ENCODE measurements at regions not wholly inside any gene's neighbourhood (a gene's known extent, or its start where the extent isn't known, plus 50 kb on each side); places are given as distances from the start of the nearest gene placed in this dataset.

DNA sequence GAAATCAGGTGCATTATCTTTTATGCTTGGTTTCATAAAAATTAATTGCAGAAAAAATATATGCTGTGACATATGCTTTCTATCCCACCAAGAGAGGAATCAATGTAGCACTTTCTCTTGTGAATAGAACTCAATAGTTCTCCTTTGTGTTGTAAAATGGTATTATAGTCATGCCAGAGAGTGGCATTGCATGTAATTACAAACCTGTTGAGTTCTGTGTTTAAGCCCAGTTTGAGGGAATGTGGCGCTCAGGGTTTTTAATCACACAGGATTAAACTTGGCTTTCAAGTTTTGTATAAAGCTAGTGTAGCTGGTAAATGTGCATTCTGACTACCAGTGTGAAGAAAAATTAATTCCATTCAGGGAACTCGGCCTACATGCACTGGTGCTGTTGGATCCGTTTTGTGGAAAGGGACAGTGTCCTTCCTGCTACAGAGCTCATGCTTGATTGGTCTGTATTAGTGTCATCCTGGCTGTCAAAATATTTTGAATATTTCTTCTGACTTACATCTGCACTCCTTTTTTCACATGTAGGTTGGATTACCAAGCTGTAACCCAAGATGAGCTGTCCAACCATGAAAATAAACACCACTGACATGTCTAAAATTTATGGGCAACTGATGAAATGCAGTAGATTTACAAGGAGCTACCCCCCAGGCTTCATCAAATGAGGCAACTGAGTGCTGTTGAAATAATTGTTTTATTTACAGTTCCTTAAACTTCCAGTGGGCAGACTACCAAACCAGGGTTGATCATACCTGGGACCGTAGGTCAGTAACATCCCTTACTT lies 80.3 kb downstream of the SLC4A3 start:
- peak; percentile 47 for DNase-seq (ENCODE audit: low read depth)
- Mint-ChIP-seq H3K4me1 (ENCODE audit: low read depth, unreplicated experiment) (no peaks in the 10 kb centered on the region), H3K9me3 (ENCODE audit: unreplicated experiment) (peaks cover 4% of the 10 kb centered on the region), H3K27ac (ENCODE audit: unreplicated experiment) (no peak overlapping the region), H3K27me3 (ENCODE audit: low read depth, unreplicated experiment) (peaks cover 6% of the 10 kb centered on the region), H3K36me3 (ENCODE audit: low read depth, unreplicated experiment) (no peaks in the 10 kb centered on the region), H3K4me3 (ENCODE audit: unreplicated experiment) (no peak overlapping the region)
- FAIRE-seq, result peak; percentile 34
- no peak overlapping the region for H3K27ac ChIP-seq (ENCODE audit: low read depth, low read length)
- H3K9me3 ChIP-seq (ENCODE audit: insufficient read depth, low read depth, low read length), result no peaks in the 10 kb centered on the region
- TF ChIP-seq, protein P1, sequence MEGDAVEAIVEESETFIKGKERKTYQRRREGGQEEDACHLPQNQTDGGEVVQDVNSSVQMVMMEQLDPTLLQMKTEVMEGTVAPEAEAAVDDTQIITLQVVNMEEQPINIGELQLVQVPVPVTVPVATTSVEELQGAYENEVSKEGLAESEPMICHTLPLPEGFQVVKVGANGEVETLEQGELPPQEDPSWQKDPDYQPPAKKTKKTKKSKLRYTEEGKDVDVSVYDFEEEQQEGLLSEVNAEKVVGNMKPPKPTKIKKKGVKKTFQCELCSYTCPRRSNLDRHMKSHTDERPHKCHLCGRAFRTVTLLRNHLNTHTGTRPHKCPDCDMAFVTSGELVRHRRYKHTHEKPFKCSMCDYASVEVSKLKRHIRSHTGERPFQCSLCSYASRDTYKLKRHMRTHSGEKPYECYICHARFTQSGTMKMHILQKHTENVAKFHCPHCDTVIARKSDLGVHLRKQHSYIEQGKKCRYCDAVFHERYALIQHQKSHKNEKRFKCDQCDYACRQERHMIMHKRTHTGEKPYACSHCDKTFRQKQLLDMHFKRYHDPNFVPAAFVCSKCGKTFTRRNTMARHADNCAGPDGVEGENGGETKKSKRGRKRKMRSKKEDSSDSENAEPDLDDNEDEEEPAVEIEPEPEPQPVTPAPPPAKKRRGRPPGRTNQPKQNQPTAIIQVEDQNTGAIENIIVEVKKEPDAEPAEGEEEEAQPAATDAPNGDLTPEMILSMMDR (IDR thresholded peaks at IDR 0.05; ENCODE audit: insufficient read depth, low read depth, low read length), result no peak
- no peak for TF ChIP-seq EZH2 (IDR thresholded peaks at IDR 0.05; ENCODE audit: insufficient read depth, low read length)
- no peaks in the 10 kb centered on the region for H3K36me3 ChIP-seq (ENCODE audit: insufficient read depth, low read length)
- no peaks in the 10 kb centered on the region for H3K79me2 ChIP-seq (ENCODE audit: insufficient read depth, low read length)
- H2AFZ ChIP-seq (ENCODE audit: low read depth, low read length), result no peak overlapping the region
- H3K9ac ChIP-seq (ENCODE audit: low read length), result no peak overlapping the region
- H4K20me1 ChIP-seq (ENCODE audit: insufficient read depth, low read length), result no peaks in the 10 kb centered on the region
- H3K4me3 ChIP-seq (ENCODE audit: insufficient read depth, low read depth, low read length), result no peak overlapping the region
- no peaks in the 10 kb centered on the region for H3K27me3 ChIP-seq (ENCODE audit: insufficient read depth, low read length)
- H3K4me1 ChIP-seq (ENCODE audit: insufficient read depth, low read length), result peaks cover 9% of the 10 kb centered on the region
- H3K4me2 ChIP-seq (ENCODE audit: low read length), result no peak overlapping the region

DNA sequence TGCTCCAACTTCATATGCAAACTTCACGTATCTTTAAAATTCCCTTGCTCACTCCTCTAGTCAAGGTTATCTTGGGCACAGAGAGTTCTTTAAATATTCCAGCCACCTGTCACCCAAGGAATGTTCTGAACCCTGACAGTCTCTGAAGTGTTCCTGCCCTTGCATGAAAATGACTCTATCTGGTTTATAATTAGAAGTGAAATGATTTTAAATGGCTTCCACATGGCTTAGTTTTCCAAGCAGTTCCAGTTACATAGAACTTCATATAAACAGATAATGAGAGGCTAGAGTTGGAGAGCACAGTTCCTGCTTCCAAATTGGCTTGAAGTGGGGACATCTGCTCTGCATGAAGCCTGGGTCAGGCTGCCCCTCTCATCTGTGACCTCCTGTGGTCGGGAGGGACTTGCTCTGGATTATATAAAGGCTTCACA lies 81.9 kb downstream of the SLC4A3 start:
- H3K36me3 Mint-ChIP-seq (ENCODE audit: low read depth, unreplicated experiment), result no peaks in the 10 kb centered on the region
- H3K27me3 Mint-ChIP-seq (ENCODE audit: low read depth, unreplicated experiment), result peaks cover under 1% of the 10 kb centered on the region
- Histone ChIP-seq H3K79me2 (ENCODE audit: insufficient read depth, low read length) (no peaks in the 10 kb centered on the region), H3K4me3 (ENCODE audit: insufficient read depth, low read depth, low read length) (no peak overlapping the region), H3K36me3 (ENCODE audit: insufficient read depth, low read length) (no peaks in the 10 kb centered on the region), H3K4me2 (ENCODE audit: low read length) (no peak overlapping the region), H3K4me1 (ENCODE audit: insufficient read depth, low read length) (peaks cover 9% of the 10 kb centered on the region), H3K27me3 (ENCODE audit: insufficient read depth, low read length) (no peaks in the 10 kb centered on the region), H3K27ac (ENCODE audit: low read depth, low read length) (no peak overlapping the region), H3K9ac (ENCODE audit: low read length) (no peak overlapping the region), H3K9me3 (ENCODE audit: insufficient read depth, low read depth, low read length) (no peaks in the 10 kb centered on the region), H4K20me1 (ENCODE audit: insufficient read depth, low read length) (no peaks in the 10 kb centered on the region), H2AFZ (ENCODE audit: low read depth, low read length) (no peak overlapping the region)
- no peaks in the 10 kb centered on the region for H3K4me1 Mint-ChIP-seq (ENCODE audit: low read depth, unreplicated experiment)
- no peak overlapping the region for H3K27ac Mint-ChIP-seq (ENCODE audit: unreplicated experiment)
- TF ChIP-seq EZH2 (IDR thresholded peaks at IDR 0.05; ENCODE audit: insufficient read depth, low read length), result no peak
- TF ChIP-seq, protein P1 (IDR thresholded peaks at IDR 0.05; ENCODE audit: insufficient read depth, low read depth, low read length), result no peak
- FAIRE-seq (no peak), DNase-seq (ENCODE audit: low read depth) (no peak)
- peaks cover 9% of the 10 kb centered on the region for H3K9me3 Mint-ChIP-seq (ENCODE audit: unreplicated experiment)
- no peak overlapping the region for H3K4me3 Mint-ChIP-seq (ENCODE audit: unreplicated experiment)

DNA sequence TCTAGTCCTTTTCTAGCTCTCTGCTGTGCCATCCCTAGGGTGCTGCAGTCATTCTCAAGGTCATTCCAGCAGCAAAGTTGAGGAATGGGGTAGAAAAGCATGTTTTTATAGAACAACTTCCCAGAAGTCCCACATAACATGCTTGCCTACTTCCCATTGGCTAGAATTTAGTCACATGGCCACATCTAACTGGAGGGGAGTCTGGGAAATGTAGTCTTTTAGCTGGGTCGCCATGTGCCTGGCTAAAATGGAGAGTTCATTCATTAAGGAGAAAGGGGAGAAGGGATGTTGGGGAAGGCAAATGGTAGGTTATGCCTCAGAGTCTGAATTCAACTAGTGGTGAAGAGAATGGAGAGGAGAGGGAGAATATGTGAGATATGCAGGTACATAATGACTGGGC lies 85.7 kb downstream of the SLC4A3 start:
- TF ChIP-seq, protein P1 (IDR thresholded peaks at IDR 0.05; ENCODE audit: insufficient read depth, low read depth, low read length), result no peak
- no peak for TF ChIP-seq EZH2 (IDR thresholded peaks at IDR 0.05; ENCODE audit: insufficient read depth, low read length)
- no peaks in the 10 kb centered on the region for H3K4me1 ChIP-seq (ENCODE audit: insufficient read depth, low read length)
- H3K4me3 ChIP-seq (ENCODE audit: insufficient read depth, low read depth, low read length), result no peak overlapping the region
- H2AFZ ChIP-seq (ENCODE audit: low read depth, low read length), result no peak overlapping the region
- H3K27me3 Mint-ChIP-seq (ENCODE audit: low read depth, unreplicated experiment), result no peaks in the 10 kb centered on the region
- H3K4me1 Mint-ChIP-seq (ENCODE audit: low read depth, unreplicated experiment), result no peaks in the 10 kb centered on the region
- no peaks in the 10 kb centered on the region for H3K27me3 ChIP-seq (ENCODE audit: insufficient read depth, low read length)
- no peaks in the 10 kb centered on the region for H3K36me3 ChIP-seq (ENCODE audit: insufficient read depth, low read length)
- no peak overlapping the region for H3K27ac ChIP-seq (ENCODE audit: low read depth, low read length)
- no peaks in the 10 kb centered on the region for H3K9me3 ChIP-seq (ENCODE audit: insufficient read depth, low read depth, low read length)
- no peaks in the 10 kb centered on the region for H3K36me3 Mint-ChIP-seq (ENCODE audit: low read depth, unreplicated experiment)
- H4K20me1 ChIP-seq (ENCODE audit: insufficient read depth, low read length), result no peaks in the 10 kb centered on the region
- H3K4me2 ChIP-seq (ENCODE audit: low read length), result no peak overlapping the region
- FAIRE-seq (no peak), DNase-seq (ENCODE audit: low read depth) (no peak)
- H3K9ac ChIP-seq (ENCODE audit: low read length), result no peak overlapping the region
- peaks cover 9% of the 10 kb centered on the region for H3K9me3 Mint-ChIP-seq (ENCODE audit: unreplicated experiment)
- no peak overlapping the region for H3K4me3 Mint-ChIP-seq (ENCODE audit: unreplicated experiment)
- H3K79me2 ChIP-seq (ENCODE audit: insufficient read depth, low read length), result no peaks in the 10 kb centered on the region
- H3K27ac Mint-ChIP-seq (ENCODE audit: unreplicated experiment), result no peak overlapping the region
